DMS153 (cell line): ENCODE measurements at regions not wholly inside any gene's neighbourhood (a gene's known extent, or its start where the extent isn't known, plus 50 kb on each side); places are given as distances from the start of the nearest gene placed in this dataset.
"Not testable (repeated sequence)": the region's sequence is repeated elsewhere in the genome, so short reads cannot be mapped to it uniquely, and the experiment has no call there.

Experiments
- DNase-seq: peaks from one replicate; lab custom pipeline; 2025; lab: John Stamatoyannopoulos, UW

DNA sequence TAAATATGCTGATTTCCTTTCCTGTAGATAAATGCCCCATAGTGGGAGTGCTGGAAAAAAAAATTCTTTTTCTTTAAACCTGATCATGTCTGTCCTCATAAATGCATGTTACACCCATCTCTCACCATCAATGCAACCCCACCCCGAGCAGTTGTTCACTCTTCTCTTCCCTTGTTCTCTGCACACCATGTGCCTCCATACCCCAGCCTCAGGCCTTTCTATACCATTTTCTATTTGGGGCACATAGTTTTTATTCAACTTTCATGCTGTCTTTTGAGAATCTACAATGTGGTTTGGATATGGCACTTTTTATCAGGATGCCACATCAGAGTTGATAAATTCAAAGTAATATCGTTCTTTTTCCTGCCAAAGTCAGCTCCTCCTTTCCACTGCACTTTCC, 202.6 kb downstream of the POTED start:
- DNase-seq: not testable (repeated sequence)

DNA sequence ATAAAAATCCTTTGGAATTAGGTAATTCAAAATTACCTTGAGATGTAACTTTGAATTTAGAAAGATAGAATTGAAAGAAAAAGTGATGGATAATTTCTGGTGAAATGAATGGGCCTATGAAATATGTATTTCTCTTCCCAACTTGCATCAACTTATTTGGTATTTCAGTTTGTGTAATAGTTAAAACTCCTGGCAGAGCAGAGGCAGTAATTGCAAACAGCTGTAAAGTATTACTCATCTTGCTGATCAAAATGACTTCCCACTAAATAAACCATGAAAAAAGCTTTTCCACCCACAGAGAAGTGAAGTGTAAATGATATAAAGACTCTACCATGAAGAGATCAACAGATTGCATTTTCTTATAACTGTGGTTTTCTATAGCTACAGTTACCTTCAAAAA, 201.0 kb downstream of the POTED start:
- DNase-seq: not testable (repeated sequence)

DNA sequence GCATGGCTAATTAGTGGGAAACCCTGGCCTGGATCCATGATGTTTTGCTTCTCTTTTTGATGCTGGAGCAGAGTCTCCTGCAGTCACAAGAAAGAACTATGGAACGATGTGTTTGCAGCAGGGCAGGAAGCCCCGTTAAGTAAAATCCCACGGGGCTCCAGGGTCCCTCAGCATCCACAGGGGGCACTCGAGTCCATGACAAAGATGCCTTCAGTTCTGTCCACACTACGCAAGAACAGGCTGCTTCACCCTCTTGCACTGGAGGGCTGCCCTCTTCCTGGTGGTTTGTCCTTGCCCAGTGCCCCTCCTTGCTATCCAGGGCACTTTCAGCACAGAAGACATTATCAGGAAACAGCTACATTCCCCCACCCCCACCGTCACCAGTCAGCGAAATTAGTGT, 196.9 kb downstream of the POTED start:
- DNase-seq: not testable (repeated sequence)

DNA sequence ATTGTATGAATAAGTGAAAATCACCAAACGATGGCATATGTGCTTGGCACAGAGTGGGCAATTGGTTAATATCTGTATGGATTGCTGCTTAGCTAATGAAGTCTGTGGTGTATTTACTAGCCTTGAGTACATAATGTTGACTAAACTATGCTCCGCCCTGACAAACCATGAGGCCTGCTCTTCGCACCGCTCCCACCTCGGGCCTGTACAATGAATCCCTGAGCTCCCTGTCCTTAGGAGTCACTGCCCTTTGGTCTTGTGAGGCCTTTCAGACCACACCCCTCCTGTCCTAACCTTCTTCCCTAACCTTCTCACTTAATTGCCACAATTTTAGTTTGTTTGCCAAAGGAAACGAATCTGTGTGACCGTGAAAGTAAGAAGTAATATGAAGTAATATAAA, 193.2 kb downstream of the POTED start:
- DNase-seq: not testable (repeated sequence)
